Stimulated activated CD8-positive, alpha-beta memory T cell treated with anti-CD3 and anti-CD28 coated beads, Interleukin-7, amount 100 ng/mL, for 1 hour (primary cell): ENCODE measurements at regions not wholly inside any gene's neighbourhood (a gene's known extent, or its start where the extent isn't known, plus 50 kb on each side); places are given as distances from the start of the nearest gene placed in this dataset.

Experiments used
- DNase-seq, 2 donors: peaks; one replicate each; pipeline ENCODE4 v3.0.0-alpha.2; 2020; ENCODE audit warnings: low read depth in 2 of 2

DNA sequence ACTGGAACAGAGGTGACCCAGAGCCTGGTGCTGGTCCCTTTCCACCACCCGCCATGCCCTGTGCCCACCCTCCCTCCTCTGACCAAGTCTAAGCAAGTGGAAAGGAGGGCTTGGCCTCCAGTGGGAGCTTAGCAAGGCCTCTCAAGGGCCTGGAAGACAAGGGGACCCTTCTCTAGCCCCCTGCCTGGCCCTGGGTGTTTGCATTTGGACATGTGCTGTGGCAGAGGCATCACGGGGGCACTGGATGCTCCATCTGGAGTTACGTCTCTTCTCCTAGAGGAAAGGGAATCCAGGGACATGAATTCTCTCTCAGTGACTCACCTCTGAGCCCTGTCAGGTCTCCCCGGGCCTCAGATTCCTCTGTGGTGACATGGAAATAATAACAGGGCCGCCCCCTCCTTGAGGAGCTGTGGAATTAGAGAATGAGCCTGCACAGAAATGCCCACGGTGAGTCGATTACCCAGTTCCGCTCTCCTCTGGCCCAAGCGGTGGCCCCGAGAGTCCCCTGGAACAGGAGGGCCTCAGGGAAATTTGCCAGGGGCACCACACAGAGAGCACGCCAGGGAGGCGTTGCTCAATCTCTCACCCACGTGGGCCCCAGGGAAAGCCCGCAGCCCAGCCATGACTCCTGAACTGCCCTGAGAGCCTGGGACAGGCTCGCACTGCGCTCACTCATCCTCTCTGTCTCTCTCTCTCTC, 189.6 kb downstream of the BCOR start:
- no peak for DNase-seq

DNA sequence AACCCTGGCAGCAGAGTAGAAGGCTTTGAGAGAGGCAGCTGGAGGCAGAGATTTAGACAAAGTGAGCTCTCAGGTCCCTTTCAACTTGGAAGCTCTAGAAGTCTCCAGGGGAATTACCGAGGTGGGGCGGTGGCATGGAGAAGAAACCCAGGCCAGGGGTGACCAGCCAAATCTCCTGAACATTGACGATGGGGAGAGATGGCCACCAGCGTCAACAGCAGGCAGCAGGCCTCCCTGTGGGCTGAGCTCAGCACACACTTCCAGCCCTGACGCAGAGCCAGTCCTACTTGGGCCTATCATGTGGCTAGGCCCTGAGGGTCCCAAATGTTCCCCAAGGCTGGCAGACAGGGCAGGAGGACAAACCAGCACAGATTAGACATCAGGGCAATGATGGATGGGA, 187.8 kb downstream of the BCOR start:
- DNase-seq = no peak

DNA sequence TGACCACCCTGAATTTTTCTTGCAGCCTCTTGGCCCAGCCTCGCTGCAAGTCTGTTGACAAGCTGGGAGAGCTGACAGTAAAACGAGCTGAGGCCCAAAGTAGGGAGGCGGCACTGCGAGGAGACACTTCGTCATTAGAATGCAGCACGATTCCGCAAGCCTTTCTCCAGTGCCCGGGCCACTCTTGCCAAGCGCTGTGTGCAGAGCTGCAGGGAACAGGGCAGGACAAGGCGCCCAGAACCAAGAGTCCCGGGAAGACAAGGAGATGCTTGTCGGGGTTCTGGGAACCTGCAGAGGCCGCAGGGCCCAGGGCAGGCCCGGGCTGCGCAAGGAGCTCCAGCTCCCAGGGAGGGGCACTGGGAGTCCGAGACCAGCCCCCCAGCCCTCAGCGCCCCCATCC, 187.1 kb downstream of the BCOR start:
- DNase-seq = no peak

DNA sequence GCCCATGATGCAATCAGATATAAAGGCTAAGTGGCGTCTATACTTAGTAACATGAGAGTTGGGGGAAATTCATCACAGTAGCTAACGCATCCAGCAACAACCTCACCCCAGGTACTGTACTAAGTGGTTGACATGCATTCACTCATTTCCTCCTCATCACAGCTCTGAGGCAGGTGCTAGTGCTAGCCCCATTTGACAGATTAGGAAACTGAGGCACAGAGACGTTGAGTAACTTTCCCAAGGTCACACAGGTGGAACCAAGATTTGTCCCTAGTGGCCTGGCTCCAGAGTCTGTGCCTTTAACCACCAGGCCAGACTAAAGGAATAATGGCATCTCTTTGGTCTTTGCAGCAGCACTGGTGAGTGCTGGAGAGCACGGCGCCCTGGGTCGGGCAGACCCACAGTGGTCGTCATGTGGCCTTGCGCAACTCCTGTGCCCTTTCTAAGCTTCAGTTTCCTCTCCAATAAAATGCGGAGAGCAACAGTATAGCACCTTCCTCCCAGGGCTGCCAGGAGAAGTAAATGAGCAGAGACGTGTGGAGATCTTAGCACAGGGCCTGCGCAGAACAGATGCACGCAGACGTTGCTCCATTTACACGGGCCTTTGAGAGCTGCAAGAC, 186.4 kb downstream of the BCOR start:
- no peak for DNase-seq

DNA sequence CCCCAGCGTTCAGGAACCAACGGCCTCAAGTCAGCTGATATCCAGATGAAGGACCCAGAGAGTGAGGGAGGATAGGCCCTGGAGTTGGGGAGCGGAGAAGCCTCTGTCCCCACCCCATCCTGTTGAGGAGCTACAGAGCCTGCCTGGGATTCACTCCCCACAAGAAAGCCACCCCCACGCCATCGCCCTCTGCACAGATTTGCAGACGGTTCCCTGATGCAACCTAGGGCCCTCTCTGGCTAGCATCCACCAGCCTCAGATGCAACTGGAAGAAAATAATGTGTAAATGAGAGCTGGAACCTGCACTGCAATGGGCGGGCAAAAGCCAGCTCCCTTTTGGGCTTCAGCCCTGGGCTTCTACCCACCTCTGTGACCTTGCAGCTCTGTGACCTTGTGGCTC, 185.6 kb downstream of the BCOR start:
- no peak for DNase-seq

DNA sequence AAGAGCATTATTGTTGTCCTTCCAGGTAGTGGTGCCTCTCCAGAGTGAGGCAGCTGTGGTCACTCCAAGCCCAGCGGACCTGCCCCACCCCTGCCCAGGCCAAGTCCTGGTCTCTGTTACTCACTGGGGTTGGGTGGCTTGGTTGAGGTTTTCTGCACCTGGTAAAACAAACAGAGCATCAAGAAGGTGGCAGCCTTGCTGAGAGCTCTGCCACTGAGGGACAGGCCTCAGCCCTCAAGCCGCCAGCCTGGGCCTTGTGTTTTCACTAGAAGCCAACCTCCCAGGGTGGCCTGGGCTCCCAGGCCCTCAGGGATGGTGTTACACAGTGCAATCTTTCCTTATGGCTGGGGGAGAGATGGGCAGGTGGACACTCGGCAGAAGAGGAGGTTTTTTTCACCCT, 182.7 kb downstream of the BCOR start:
- no peak for DNase-seq

DNA sequence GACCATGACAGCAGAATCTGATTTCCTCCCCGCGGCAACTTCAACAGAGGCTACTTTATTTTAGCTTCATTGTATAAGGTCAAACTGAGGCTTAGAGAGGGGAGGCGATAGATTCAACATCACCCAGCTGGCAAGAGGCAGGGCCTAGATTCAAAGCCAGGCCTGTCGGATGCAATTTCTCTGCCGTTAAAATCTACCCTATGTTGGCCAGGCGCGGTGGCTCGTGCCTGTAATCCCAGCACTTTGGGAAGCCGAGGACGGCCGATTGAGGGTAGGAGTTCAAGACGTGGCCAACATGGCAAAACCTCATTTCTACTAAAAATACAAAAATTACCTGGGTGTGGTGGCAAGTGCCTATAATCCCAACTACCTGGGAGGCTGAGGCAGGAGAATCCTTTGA, 182.2 kb downstream of the BCOR start:
- no peak for DNase-seq

DNA sequence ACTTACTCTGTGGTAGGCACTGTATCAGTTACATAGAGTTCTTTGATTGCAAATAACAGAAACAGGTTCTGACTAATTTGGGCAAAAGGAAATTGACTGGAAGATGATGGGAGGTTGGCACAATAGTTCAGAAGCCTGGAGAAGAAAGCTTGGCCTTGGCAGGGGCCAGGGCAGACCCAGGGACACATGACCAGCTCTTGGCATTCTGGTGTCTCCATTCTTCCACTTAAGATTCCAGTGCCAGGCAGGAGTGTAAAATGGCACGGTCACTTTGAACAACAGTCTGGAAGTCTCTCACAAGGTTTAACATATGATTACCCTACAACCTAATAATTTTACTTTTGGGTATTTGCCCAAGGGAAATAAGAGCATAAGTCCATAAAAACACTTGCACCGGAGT, 175.9 kb downstream of the BCOR start:
- no peak for DNase-seq

DNA sequence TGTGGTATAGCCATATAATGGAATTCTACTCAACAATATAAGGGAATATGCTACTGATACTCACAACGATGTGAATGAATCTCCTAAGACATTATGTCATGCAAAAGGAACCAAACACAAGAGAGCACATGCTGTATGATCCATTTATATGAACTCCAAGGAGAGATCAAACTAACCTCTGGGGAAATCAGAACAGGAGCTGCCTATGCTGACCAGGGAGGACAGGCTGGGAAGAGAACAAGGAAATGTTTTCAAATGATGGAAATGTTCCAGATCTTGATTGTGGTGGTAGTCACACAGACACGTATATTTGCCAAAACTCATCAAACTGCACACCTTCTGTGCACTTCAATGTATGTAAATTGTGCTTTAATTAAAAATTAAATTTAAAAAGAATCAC, 175.3 kb downstream of the BCOR start:
- DNase-seq = no peak

DNA sequence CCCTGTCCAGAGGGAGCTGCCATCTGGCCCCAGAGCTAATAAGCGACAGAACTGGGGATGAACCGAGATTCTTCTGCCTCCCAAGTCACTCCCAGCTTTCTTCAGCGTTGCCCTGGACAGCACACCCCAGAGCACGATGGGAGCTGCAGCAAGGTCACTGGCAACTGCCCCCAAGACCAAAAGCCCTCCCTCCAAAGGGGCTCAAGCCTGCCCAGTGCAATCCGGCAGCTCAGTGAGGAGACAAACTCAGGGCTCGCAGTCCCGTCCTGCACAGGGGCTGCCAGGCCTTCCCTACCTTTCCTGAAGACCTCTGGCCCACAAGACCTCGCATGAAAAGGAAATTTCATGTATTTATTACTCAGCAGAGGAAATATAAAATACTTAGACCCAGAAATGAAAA, 174.8 kb downstream of the BCOR start:
- DNase-seq = no peak

DNA sequence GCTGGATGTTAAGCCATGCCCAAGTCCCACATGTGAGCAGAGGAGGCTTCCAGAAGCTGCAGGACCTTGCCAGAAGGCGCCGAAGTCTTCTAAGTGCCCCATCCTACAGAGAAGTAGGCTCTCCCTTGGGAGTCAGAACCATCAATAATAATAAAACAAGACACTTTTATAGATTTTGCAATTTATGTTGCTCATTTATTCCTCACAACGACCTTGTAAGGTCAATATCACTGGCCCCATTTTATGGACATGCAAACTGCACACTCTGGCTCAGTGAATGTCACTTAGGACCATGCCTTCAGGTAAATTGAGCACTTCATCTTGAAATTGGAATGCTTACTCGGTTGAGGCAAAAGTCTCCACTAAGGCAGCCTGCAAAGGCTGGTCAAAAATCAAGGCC, 170.4 kb downstream of the BCOR start:
- no peak for DNase-seq

DNA sequence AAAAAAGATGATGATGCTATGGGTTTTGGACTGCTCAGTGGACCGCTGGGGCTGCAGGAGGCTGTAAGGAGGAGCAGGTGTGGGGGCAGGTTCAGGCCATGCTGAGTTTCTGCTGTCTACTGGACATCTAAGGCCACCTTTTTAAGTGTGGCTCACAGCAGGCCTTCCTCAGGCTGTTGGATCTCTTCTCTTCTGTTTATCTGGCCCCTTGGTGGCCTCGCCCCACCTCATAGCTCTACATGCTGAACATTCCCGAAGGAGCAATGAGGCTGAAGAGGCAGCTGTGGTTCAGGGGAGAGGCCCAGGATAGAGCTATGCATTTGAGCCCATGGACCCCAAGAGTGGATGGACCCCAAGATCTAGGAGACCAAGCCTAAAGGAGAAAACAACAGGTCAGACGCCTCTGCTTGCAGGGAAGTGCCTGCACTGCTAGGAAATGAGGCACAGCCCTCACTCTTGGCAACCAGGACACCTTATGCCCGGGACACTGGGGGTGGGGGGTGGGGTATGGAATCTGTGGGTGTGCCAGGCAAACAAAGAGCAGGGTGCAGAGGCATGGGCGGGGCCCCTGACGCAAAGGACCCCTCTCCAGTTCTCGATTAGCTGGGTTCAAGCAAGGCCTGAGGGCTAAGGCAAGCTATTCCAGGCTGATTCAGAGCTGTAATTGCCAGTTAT, 168.9 kb downstream of the BCOR start:
- no peak for DNase-seq

DNA sequence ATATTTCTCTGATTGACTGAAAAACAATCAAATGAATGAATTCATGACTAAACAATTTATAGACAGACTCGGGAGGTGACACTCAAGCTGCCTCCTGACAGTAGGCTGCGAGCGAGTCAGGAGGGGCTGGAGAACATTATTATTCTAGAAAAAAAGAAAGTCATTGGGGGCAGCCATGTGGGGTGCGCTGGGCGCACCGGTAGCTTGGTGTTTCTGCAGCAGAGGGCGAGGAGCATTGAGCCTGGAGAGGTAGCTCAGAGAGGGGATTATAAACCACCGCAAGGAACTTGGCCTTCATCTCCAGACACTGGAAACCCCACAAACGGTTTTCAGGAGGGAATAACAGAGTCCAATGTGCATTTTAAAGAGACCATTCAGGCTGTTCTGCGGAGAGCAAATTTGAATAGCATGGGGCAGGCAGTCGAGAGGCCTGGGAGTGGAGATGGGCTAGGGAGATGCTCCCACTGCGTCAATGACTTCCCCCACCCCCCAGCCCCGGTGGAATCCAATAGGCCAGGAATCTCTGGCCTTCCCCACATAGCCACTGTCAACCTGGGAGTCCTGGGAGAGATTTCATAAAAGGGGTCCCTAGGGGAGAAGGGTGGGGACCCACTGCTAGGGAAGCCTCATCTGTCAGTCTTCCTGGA, 168.3 kb downstream of the BCOR start:
- DNase-seq = no peak

DNA sequence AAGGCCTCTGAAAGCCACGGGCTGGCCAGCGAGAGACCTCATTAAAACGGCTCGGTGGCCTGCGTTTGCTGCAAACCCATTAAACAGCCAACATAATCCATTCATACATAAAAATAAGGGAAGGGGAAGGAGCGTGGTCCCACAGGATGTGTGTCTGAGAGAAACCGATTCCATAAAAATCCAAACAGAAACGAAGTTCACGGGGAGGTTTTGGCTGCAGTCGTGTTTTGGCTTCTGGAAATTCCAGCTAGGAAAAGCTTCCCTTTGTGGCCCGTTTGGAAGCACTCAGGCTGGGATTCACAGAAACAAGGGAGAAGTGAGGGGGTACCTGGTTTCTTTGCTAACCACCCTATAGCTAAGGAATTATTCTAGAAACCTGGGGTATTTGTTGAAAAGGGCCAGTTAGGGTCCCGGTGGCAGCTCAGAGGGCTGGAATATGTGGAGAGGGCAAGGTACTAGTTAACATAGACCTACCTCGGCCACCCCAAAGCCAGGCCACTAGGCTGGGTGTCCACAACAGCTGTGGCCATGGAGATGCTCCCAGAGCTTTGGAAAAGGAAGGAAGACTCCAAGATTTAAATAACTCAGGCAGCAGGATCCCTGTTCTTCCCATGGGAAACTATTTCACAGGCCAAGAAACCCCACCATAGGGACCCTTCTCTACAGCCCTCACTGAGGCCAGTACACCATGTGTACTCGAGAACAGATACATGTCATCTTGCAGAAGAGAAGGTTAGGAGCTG, 166.8 kb downstream of the BCOR start:
- no peak for DNase-seq

DNA sequence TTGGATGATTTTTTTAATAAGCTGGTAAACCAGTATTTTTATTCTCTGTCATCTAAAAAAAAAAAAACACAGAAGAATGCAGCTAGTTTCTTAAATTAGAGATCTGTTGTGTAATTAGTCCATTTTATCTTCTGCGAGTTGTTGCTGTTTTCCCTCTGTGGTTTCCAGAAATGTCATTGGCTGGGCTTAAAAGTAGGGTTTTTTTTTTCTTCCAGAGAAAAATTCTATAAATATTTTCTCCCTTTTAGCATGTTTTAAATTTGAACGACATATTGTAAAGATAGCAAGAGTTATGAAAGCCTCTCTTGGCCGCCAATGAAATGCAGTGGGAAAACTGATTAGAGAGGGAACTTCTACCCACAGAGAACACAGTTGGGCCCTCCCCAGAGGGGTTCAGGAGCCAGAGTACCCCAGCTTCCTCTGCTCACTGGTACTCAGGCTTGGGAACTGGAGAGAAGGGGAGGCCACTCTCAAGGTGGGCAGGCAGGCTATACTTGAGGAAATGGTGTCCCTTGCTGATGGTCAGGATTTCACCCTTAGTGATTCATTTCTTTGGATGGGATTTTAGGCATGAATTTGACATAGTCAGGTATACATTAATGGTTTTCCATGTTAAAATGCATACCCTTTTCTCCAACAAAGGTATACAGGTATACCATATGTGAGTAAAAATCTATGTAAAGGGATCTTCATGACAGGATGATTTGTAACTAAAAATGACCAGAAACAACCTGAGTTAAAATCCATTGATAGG, 166.1 kb downstream of the BCOR start:
- no peak for DNase-seq

DNA sequence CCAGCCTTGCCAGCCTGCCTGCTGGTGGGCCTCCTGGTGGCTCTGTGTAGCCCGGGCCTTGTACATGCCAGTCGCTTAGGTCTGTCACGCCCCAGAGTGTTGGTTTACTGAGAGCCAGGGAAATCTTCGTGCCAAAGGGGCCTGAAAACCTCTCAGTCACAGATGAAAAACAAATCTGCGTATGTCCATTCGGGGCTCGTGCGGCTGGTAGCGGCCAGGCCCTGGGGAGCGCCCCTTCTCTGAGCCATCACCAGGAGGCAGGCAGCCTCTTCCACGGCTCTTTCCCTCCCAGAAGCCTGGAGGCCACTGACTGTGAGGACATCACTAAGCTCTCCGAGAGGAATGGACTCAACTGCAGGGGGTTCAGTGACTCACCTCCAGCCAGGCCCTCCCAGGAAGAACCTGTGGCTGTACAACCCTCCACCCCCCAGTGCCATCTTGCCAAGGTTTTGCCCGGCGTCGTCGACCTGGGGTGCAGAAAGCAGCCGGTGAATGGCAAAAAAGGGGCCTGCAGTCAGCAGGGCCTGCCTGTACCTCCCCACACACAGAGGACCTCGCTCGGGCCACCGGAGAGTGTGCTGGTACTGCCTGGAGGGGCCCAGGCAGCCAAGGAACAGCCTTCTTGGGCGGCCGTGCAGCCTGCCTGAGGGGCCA, 162.2 kb downstream of the BCOR start:
- DNase-seq = no peak

DNA sequence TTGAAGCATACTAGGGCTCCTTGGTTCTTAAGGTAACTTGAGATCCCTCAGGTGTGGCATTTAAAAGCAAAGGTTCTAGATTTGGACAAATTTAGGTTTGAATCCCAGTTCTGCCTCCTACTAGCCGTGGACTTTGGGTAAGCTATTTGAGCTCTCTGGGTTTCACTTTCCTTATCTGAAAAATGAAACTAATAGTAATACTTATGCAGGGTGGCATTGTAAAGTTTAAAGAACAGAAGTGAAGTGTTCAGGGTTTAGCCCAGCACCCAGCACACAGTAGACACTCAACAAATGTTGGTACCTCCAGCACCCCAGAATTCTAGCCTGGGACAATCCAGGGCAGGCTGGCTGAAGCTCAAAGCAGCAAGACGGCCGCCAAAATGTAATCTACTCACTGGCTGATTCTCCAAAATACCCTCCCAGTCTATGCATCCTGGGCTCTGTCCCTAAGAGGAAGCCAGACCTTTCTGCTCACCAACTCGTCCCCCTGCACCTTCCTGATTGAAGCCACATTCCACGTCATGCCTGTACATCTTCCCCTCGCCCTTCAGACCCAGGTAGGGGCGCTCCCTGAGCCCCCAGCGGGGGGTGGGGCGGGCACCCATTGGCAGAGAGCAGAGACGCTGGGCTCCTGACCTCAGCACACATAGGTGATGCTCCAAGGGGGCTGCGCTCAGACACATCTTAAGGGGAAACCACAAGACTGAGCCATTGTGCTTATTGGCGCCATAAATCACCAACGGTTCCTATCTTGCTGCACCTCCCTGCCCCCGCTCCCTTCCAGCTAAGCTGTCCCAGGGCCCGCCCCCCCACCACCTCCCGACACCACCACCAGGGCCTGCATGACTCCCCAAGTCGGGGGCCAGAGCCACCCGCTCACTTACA, 160.6 kb downstream of the BCOR start:
- no peak for DNase-seq

DNA sequence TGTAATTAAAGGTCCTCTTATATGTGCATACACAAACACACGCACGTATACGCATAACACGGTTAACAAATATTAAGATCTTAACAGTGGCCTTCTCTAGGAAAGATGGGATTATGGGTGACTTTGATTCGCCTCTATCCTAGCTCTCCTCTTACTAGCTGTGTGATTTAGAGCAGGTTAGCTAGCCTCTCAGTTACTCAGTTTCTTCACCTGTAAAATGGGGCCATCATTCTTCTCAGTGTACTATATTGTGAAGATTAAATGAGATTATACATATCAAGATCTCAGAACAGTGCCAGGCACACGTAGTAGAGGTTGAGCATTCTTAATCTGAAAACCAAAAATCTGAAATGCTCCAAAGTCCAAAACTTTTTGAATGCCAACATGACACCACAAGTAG, 159.3 kb downstream of the BCOR start:
- no peak for DNase-seq

DNA sequence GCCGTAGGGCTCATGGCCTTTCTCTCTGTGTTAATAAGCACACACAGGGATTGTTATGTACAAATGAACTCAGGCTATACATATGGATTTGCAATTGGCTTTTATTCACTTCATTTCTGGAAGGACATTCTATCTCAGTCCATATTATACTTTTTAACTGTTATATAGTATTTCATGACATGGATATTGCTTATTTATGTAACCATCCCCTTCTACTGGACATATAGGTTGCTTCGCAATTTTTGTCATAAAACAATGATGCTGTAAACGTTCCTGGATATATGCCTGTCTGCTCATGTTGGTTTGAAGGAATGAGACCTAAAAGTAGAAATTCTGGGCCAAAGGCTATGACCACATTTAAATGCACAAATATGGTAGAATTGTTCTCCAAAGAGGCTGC, 158.1 kb downstream of the BCOR start:
- DNase-seq = no peak

DNA sequence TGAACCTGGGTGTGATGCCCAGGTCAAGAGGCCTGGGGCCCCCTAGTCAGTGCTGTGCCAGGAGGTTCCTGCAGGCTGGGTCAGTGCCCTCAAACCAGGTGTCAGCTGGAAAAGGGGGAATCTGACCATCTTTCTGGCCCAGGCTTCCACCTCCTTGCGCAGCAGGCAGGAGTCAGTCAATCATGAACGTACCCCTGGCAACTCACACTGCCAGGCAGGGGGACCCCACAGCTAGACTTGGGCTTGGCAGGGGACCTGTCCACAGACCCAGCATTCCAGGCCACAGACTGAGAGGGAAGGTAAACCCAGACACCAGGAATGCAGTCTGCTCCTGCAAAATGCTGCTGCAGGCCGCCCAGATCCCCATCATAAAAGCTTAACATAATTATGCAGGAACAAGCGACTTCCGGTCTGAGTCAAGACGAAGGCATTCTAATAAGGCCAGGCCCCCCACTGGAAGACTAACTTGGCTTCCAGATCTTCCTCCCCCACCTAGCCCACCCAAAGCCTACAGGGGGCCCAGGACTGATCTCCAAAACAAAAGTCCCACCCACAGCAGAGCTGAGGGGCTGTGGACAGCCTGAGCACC, 156.3 kb downstream of the BCOR start:
- DNase-seq = no peak
